ENCODE measurements at regions not wholly inside any gene's neighbourhood (a gene's known extent, or its start where the extent isn't known, plus 50 kb on each side); places are given as distances from the start of the nearest gene placed in this dataset.

DNA sequence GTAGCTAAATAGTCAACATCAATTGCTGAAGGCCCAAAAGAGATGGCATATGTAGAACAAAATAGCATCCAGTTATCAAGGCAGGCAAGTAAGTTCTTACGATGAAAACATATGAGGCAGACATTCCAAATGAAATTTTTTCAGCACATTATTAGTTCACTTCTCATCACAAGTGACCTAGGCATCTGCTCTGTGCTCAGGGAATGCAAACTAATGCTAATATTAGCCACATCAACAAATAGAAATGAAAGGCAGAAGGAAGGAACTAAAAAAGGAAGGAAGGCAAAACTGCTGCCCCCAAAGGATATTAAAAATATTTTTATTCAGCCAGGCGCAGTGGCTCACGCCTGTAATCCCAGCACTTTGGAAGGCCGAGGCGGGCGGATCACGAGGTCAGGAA, 51.2 kb upstream of the ROCK1 start:
- no peaks in the 10 kb centered on the region for H3K36me3 Mint-ChIP-seq (ENCODE audit: low read depth)
- H3K36me3 ChIP-seq (ENCODE audit: insufficient read depth), result no peaks in the 10 kb centered on the region
- H3K9me3 Mint-ChIP-seq, result no peaks in the 10 kb centered on the region
- no peak for DNase-seq (ENCODE audit: low spot score)
- H3K4me1 Mint-ChIP-seq, result peaks cover 5% of the 10 kb centered on the region; the same call in 2 of the 3 replicates
- H3F3A ChIP-seq (replicated peaks; ENCODE audit: low read depth), result no peaks in the 10 kb centered on the region
- no peaks in the 10 kb centered on the region for H3K27me3 ChIP-seq (ENCODE audit: insufficient read depth)
- H2AFZ ChIP-seq, result no peak overlapping the region
- no peaks in the 10 kb centered on the region for H3K9me2 ChIP-seq (ENCODE audit: insufficient read depth)
- H3K27ac ChIP-seq (ENCODE audit: low read depth), result no peak overlapping the region
- no peaks in the 10 kb centered on the region for H4K20me1 ChIP-seq (replicated peaks; ENCODE audit: insufficient read depth)
- TF ChIP-seq ZNF331 (CRISPR knock-in tag; IDR thresholded peaks at IDR 0.05; ENCODE audit: low read depth), result no peak
- TF ChIP-seq ZNF114 (CRISPR knock-in tag; IDR thresholded peaks at IDR 0.05), result no peak
- TF ChIP-seq, protein P1, sequence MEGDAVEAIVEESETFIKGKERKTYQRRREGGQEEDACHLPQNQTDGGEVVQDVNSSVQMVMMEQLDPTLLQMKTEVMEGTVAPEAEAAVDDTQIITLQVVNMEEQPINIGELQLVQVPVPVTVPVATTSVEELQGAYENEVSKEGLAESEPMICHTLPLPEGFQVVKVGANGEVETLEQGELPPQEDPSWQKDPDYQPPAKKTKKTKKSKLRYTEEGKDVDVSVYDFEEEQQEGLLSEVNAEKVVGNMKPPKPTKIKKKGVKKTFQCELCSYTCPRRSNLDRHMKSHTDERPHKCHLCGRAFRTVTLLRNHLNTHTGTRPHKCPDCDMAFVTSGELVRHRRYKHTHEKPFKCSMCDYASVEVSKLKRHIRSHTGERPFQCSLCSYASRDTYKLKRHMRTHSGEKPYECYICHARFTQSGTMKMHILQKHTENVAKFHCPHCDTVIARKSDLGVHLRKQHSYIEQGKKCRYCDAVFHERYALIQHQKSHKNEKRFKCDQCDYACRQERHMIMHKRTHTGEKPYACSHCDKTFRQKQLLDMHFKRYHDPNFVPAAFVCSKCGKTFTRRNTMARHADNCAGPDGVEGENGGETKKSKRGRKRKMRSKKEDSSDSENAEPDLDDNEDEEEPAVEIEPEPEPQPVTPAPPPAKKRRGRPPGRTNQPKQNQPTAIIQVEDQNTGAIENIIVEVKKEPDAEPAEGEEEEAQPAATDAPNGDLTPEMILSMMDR (conservative IDR thresholded peaks at IDR 0.05; ENCODE audit: low read depth in 2 of 2), result no peak
- TF ChIP-seq, protein P2, sequence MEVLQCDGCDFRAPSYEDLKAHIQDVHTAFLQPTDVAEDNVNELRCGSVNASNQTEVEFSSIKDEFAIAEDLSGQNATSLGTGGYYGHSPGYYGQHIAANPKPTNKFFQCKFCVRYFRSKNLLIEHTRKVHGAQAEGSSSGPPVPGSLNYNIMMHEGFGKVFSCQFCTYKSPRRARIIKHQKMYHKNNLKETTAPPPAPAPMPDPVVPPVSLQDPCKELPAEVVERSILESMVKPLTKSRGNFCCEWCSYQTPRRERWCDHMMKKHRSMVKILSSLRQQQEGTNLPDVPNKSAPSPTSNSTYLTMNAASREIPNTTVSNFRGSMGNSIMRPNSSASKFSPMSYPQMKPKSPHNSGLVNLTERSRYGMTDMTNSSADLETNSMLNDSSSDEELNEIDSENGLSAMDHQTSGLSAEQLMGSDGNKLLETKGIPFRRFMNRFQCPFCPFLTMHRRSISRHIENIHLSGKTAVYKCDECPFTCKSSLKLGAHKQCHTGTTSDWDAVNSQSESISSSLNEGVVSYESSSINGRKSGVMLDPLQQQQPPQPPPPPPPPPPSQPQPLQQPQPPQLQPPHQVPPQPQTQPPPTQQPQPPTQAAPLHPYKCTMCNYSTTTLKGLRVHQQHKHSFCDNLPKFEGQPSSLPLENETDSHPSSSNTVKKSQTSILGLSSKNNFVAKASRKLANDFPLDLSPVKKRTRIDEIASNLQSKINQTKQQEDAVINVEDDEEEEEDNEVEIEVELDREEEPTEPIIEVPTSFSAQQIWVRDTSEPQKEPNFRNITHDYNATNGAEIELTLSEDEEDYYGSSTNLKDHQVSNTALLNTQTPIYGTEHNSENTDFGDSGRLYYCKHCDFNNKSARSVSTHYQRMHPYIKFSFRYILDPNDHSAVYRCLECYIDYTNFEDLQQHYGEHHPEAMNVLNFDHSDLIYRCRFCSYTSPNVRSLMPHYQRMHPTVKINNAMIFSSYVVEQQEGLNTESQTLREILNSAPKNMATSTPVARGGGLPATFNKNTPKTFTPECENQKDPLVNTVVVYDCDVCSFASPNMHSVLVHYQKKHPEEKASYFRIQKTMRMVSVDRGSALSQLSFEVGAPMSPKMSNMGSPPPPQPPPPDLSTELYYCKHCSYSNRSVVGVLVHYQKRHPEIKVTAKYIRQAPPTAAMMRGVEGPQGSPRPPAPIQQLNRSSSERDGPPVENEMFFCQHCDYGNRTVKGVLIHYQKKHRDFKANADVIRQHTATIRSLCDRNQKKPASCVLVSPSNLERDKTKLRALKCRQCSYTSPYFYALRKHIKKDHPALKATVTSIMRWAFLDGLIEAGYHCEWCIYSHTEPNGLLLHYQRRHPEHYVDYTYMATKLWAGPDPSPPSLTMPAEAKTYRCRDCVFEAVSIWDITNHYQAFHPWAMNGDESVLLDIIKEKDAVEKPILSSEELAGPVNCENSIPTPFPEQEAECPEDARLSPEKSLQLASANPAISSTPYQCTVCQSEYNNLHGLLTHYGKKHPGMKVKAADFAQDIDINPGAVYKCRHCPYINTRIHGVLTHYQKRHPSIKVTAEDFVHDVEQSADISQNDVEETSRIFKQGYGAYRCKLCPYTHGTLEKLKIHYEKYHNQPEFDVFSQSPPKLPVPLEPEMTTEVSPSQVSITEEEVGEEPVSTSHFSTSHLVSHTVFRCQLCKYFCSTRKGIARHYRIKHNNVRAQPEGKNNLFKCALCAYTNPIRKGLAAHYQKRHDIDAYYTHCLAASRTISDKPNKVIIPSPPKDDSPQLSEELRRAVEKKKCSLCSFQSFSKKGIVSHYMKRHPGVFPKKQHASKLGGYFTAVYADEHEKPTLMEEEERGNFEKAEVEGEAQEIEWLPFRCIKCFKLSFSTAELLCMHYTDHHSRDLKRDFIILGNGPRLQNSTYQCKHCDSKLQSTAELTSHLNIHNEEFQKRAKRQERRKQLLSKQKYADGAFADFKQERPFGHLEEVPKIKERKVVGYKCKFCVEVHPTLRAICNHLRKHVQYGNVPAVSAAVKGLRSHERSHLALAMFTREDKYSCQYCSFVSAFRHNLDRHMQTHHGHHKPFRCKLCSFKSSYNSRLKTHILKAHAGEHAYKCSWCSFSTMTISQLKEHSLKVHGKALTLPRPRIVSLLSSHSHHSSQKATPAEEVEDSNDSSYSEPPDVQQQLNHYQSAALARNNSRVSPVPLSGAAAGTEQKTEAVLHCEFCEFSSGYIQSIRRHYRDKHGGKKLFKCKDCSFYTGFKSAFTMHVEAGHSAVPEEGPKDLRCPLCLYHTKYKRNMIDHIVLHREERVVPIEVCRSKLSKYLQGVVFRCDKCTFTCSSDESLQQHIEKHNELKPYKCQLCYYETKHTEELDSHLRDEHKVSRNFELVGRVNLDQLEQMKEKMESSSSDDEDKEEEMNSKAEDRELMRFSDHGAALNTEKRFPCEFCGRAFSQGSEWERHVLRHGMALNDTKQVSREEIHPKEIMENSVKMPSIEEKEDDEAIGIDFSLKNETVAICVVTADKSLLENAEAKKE (CRISPR knock-in tag; IDR thresholded peaks at IDR 0.05), result no peak
- TF ChIP-seq NANOG (IDR thresholded peaks at IDR 0.05; ENCODE audit: borderline replicate concordance), result no peak
- TF ChIP-seq CREB1 (CRISPR knock-in tag; IDR thresholded peaks at IDR 0.05; ENCODE audit: low read depth), result no peak
- TF ChIP-seq, protein P3, sequence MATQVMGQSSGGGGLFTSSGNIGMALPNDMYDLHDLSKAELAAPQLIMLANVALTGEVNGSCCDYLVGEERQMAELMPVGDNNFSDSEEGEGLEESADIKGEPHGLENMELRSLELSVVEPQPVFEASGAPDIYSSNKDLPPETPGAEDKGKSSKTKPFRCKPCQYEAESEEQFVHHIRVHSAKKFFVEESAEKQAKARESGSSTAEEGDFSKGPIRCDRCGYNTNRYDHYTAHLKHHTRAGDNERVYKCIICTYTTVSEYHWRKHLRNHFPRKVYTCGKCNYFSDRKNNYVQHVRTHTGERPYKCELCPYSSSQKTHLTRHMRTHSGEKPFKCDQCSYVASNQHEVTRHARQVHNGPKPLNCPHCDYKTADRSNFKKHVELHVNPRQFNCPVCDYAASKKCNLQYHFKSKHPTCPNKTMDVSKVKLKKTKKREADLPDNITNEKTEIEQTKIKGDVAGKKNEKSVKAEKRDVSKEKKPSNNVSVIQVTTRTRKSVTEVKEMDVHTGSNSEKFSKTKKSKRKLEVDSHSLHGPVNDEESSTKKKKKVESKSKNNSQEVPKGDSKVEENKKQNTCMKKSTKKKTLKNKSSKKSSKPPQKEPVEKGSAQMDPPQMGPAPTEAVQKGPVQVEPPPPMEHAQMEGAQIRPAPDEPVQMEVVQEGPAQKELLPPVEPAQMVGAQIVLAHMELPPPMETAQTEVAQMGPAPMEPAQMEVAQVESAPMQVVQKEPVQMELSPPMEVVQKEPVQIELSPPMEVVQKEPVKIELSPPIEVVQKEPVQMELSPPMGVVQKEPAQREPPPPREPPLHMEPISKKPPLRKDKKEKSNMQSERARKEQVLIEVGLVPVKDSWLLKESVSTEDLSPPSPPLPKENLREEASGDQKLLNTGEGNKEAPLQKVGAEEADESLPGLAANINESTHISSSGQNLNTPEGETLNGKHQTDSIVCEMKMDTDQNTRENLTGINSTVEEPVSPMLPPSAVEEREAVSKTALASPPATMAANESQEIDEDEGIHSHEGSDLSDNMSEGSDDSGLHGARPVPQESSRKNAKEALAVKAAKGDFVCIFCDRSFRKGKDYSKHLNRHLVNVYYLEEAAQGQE (IDR thresholded peaks at IDR 0.05; ENCODE audit: unreplicated experiment), result no peak
- TF ChIP-seq EZH2 (IDR thresholded peaks at IDR 0.05; ENCODE audit: low read depth, unreplicated experiment), result no peak
- TF ChIP-seq JUNB (IDR thresholded peaks at IDR 0.05; ENCODE audit: unreplicated experiment), result no peak
- TF ChIP-seq POLR2AphosphoS5 (IDR thresholded peaks at IDR 0.05; ENCODE audit: low read depth), result no peak
- no peak for TF ChIP-seq EZH2phosphoT487 (IDR thresholded peaks at IDR 0.05; ENCODE audit: unreplicated experiment)
- TF ChIP-seq, protein P4, sequence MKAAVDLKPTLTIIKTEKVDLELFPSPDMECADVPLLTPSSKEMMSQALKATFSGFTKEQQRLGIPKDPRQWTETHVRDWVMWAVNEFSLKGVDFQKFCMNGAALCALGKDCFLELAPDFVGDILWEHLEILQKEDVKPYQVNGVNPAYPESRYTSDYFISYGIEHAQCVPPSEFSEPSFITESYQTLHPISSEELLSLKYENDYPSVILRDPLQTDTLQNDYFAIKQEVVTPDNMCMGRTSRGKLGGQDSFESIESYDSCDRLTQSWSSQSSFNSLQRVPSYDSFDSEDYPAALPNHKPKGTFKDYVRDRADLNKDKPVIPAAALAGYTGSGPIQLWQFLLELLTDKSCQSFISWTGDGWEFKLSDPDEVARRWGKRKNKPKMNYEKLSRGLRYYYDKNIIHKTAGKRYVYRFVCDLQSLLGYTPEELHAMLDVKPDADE (IDR thresholded peaks at IDR 0.05), result no peak
- no peak for TF ChIP-seq STAT1 (IDR thresholded peaks at IDR 0.05; ENCODE audit: unreplicated experiment)
- H3K27me3 Mint-ChIP-seq (ENCODE audit: insufficient read depth, low read depth, poor library complexity), result peaks cover 3% of the 10 kb centered on the region
- no peak overlapping the region for H3K4me3 ChIP-seq
- no peaks in the 10 kb centered on the region for H3K79me2 ChIP-seq (replicated peaks; ENCODE audit: insufficient read depth)
- H3K27ac Mint-ChIP-seq, result no peak overlapping the region
- H3K4me3 Mint-ChIP-seq, result no peak overlapping the region
- no peaks in the 10 kb centered on the region for H3K4me1 ChIP-seq (ENCODE audit: insufficient read depth)
- H3K4me2 ChIP-seq, result no peak overlapping the region
- ATAC-seq, result no peak

Data from GM23338 (cell line).